Panc1 (cell line): ENCODE measurements at regions not wholly inside any gene's neighbourhood (a gene's known extent, or its start where the extent isn't known, plus 50 kb on each side); places are given as distances from the start of the nearest gene placed in this dataset.

Experiments
- ATAC-seq: fragments of 200-7000 bp; cut with Tn5 transposase; 2 replicates; pipeline ENCODE4 v1.9.1; 2020; ENCODE audit warnings: mild to moderate bottlenecking, moderate library complexity
- BruUV-seq: library from RNA; stranded (reverse); fragments of 400-500 nt; replicated peaks from 2 replicates; lab custom pipeline; 2021; lab: Mats Ljungman, UMichigan
- CTCF ChIA-PET: fragments of 300-600 bp; sonication (Branson Sonifier 250); formaldehyde crosslinking; loops from one replicate; lab custom pipeline; 2022; ENCODE audit warnings: antibody characterized with exemption; lab: Charles Lee
- POLR2A ChIA-PET: fragments of 300-600 bp; sonication (Branson Sonifier 250); formaldehyde crosslinking; loops from one replicate; lab custom pipeline; 2022; ENCODE audit warnings: antibody characterized with exemption; lab: Charles Lee
- DNase-seq: peaks from one replicate; pipeline ENCODE4 v3.0.0-alpha.2; 2010; ENCODE audit warnings: low read depth, low spot score
- H3K27ac ChIP-seq: 2 replicates; pipeline ENCODE4 v1.5.1; 2011; ENCODE audit warnings: mild to moderate bottlenecking, low read length, inconsistent platforms
- H3K27me3 ChIP-seq: fragments of 200-500 bp; sonication (Bioruptor generic); 2 replicates; pipeline ENCODE4 v1.6.0; 2014; ENCODE audit warnings: low read length, inconsistent platforms; ENCODE audit not compliant: control insufficient read depth, insufficient read depth
- H3K36me3 ChIP-seq: fragments of 200-500 bp; sonication (Bioruptor generic); 2 replicates; pipeline ENCODE4 v1.5.1; 2014; ENCODE audit warnings: inconsistent platforms, mild to moderate bottlenecking, low read length, moderate library complexity; ENCODE audit not compliant: control insufficient read depth, insufficient read depth
- H3K4me1 ChIP-seq: 2 replicates; pipeline ENCODE4 v1.5.1; 2011; ENCODE audit warnings: inconsistent platforms, mild to moderate bottlenecking, low read length, moderate library complexity; ENCODE audit not compliant: control insufficient read depth, insufficient read depth
- H3K4me3 ChIP-seq, 2 experiments: 2 replicates each; pipeline ENCODE4 v1.5.1; 2011 to 2012; ENCODE audit warnings: low read depth in 2 of 2, low read length in 2 of 2, mild to moderate bottlenecking in 2 of 2, inconsistent platforms in 1 of 2, moderate library complexity in 1 of 2
- H3K9me3 ChIP-seq: fragments of 200-500 bp; sonication (Bioruptor generic); 2 replicates; pipeline ENCODE4 v1.5.1; 2014; ENCODE audit warnings: low read depth, mild to moderate bottlenecking, inconsistent platforms, low read length, moderate library complexity; ENCODE audit not compliant: control insufficient read depth, insufficient read depth
- CTCF ChIP-seq: fragments of 450-650 bp; IDR thresholded peaks from 2 replicates; pipeline ENCODE4 v1.5.1; 2017; ENCODE audit warnings: mild to moderate bottlenecking
- POLR2AphosphoS5 ChIP-seq: IDR thresholded peaks from 2 replicates; pipeline ENCODE4 v1.6.1; 2012; ENCODE audit warnings: mild to moderate bottlenecking, low read depth, low read length, moderate library complexity
- REST ChIP-seq, 2 experiments: IDR thresholded peaks; 2 replicates each; pipeline ENCODE4 v1.6.1; 2011 to 2012; ENCODE audit warnings: low read depth in 2 of 2, control low read depth in 1 of 2, low read length in 1 of 2, mild to moderate bottlenecking in 1 of 2, moderate library complexity in 1 of 2; ENCODE audit not compliant: insufficient read depth in 1 of 2
- SIN3A ChIP-seq: IDR thresholded peaks from 2 replicates; pipeline ENCODE4 v1.6.1; 2012; ENCODE audit warnings: low read depth, mild to moderate bottlenecking, low read length, moderate library complexity, borderline replicate concordance; ENCODE audit not compliant: insufficient read depth
- TCF7L2 ChIP-seq: IDR thresholded peaks from 2 replicates; pipeline ENCODE4 v1.6.1; 2011; ENCODE audit warnings: mild to moderate bottlenecking, low read depth, low read length, inconsistent platforms
- in situ Hi-C: cut with HindIII; loops from 2 replicates; pipeline ENCODE4 v1.10.0; 2016; ENCODE audit warnings: low sequenced_read_pairs, low pct_unique_long_range_greater_than_20kb
- intact Hi-C: fragments of 100-400 bp; cut with micrococcal nuclease; formaldehyde crosslinking; loops from one replicate; pipeline ENCODE4 v1.10.0; 2022; ENCODE audit not compliant: unreplicated experiment

GRCh38 chr1:223012938-223013337 is 130.1 kb downstream of the TLR5 start:
- BruUV-seq = no TSS peak
- H3K4me1 ChIP-seq = no peaks in the 10 kb centered on the region
- DNase-seq (no peak), ATAC-seq (no peak)
- no peak overlapping the region for H3K27ac ChIP-seq
- H3K36me3 ChIP-seq = no peaks in the 10 kb centered on the region
- in situ Hi-C loops (no loop called here), intact Hi-C loops (no loop called here)
- no peaks in the 10 kb centered on the region for H3K9me3 ChIP-seq
- TF ChIP-seq POLR2AphosphoS5 (no peak), TCF7L2 (no peak), SIN3A (no peak), CTCF (no peak), REST (IDR thresholded peaks at IDR 0.05; ENCODE audit: insufficient read depth in 1 of 2, low read depth in 2 of 2, low read length in 1 of 2) (no peak)
- H3K4me3 ChIP-seq = no peak overlapping the region
- ChIA-PET CTCF (no interaction called here), POLR2A (no interaction called here)
- peaks cover 6% of the 10 kb centered on the region; the same call in 1 of the 2 replicates for H3K27me3 ChIP-seq

GRCh38 chr1:223014142-223014873 is 128.7 kb downstream of the TLR5 start:
- TF ChIP-seq SIN3A (no peak), CTCF (no peak), POLR2AphosphoS5 (no peak), TCF7L2 (no peak), REST (IDR thresholded peaks at IDR 0.05; ENCODE audit: insufficient read depth in 1 of 2, low read depth in 2 of 2, low read length in 1 of 2) (no peak)
- no peak overlapping the region for H3K27ac ChIP-seq
- no peaks in the 10 kb centered on the region for H3K4me1 ChIP-seq
- no peak for DNase-seq
- CTCF ChIA-PET = no interaction called here
- POLR2A ChIA-PET = interaction anchor here (0.6 kb wide), 1 partner anchor 26 kb away, joined by 3 read pairs; no protein-coding TSS in a partner anchor
- H3K4me3 ChIP-seq = no peak overlapping the region
- no TSS peak for BruUV-seq
- ATAC-seq = no peak
- H3K9me3 ChIP-seq = no peaks in the 10 kb centered on the region
- no peaks in the 10 kb centered on the region for H3K36me3 ChIP-seq
- in situ Hi-C loops (no loop called here), intact Hi-C loops (no loop called here)
- H3K27me3 ChIP-seq = peaks cover 2% of the 10 kb centered on the region; the same call in 1 of the 2 replicates
